ENCODE measurements at regions not wholly inside any gene's neighbourhood (a gene's known extent, or its start where the extent isn't known, plus 50 kb on each side); places are given as distances from the start of the nearest gene placed in this dataset.

DNA sequence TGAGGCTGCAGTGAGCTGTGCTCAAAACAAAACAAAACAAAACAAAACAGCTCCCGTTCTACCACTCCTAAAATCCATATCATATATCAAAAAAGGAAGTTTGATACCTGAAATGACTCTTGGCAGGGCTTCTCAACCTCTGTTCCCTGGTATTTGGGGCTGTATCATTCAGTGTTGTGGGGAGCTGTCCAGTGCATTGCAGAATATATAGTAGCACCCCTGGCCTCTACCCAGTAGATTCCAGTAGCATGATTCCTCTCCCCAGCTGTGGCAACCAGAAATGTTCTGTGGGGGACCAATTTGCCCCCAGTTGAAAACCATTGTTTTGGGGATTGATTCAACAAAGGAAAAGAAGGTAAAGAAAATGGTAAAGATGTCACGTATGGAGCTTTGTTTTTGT, 238.9 kb downstream of the PRL start:
- TF ChIP-seq POLR2A (IDR thresholded peaks at IDR 0.05; ENCODE audit: low read depth, low read length) (no peak), CTCF (conservative IDR thresholded peaks at IDR 0.05; ENCODE audit: low read depth, low read length) (no peak), MXI1 (IDR thresholded peaks at IDR 0.05; ENCODE audit: borderline replicate concordance, low read depth, low read length) (no peak), RCOR1 (IDR thresholded peaks at IDR 0.05; ENCODE audit: insufficient replicate concordance, low read length) (no peak), MAFK (IDR thresholded peaks at IDR 0.05; ENCODE audit: low read depth, low read length) (no peak), FOS (IDR thresholded peaks at IDR 0.05; ENCODE audit: low read depth, low read length) (no peak), RFX5 (IDR thresholded peaks at IDR 0.05; ENCODE audit: low read depth, low read length) (no peak), CEBPB (IDR thresholded peaks at IDR 0.05; ENCODE audit: low read depth, low read length) (no peak)
- TF ChIP-seq, protein P1, sequence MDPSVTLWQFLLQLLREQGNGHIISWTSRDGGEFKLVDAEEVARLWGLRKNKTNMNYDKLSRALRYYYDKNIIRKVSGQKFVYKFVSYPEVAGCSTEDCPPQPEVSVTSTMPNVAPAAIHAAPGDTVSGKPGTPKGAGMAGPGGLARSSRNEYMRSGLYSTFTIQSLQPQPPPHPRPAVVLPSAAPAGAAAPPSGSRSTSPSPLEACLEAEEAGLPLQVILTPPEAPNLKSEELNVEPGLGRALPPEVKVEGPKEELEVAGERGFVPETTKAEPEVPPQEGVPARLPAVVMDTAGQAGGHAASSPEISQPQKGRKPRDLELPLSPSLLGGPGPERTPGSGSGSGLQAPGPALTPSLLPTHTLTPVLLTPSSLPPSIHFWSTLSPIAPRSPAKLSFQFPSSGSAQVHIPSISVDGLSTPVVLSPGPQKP (IDR thresholded peaks at IDR 0.05; ENCODE audit: borderline replicate concordance, low read depth, low read length), result no peak
- TF ChIP-seq, protein P2, sequence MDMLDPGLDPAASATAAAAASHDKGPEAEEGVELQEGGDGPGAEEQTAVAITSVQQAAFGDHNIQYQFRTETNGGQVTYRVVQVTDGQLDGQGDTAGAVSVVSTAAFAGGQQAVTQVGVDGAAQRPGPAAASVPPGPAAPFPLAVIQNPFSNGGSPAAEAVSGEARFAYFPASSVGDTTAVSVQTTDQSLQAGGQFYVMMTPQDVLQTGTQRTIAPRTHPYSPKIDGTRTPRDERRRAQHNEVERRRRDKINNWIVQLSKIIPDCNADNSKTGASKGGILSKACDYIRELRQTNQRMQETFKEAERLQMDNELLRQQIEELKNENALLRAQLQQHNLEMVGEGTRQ (IDR thresholded peaks at IDR 0.05; ENCODE audit: low read depth, low read length), result no peak
